ENCODE measurements at regions not wholly inside any gene's neighbourhood (a gene's known extent, or its start where the extent isn't known, plus 50 kb on each side); places are given as distances from the start of the nearest gene placed in this dataset.

DNA sequence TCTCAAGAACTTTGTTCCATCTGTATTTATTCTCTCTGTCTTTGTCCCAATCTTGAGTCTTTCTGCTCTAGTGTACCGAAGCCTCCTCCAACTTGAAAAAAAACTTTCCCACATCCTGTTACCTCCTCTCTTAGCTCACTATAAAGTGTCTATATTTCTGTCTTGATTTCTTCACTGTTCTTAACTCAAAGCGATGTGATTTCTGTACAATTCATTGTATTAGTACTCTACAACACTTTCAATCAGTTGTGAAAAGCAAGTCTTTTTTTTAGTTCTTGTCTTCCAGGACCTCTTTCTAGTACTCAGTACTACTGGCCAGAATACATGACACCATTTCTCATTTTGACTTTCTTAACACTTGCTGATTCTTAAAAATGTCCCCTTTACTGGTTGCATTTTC lies 353.5 kb upstream of the SATB1 start:
- TF ChIP-seq, protein P1, sequence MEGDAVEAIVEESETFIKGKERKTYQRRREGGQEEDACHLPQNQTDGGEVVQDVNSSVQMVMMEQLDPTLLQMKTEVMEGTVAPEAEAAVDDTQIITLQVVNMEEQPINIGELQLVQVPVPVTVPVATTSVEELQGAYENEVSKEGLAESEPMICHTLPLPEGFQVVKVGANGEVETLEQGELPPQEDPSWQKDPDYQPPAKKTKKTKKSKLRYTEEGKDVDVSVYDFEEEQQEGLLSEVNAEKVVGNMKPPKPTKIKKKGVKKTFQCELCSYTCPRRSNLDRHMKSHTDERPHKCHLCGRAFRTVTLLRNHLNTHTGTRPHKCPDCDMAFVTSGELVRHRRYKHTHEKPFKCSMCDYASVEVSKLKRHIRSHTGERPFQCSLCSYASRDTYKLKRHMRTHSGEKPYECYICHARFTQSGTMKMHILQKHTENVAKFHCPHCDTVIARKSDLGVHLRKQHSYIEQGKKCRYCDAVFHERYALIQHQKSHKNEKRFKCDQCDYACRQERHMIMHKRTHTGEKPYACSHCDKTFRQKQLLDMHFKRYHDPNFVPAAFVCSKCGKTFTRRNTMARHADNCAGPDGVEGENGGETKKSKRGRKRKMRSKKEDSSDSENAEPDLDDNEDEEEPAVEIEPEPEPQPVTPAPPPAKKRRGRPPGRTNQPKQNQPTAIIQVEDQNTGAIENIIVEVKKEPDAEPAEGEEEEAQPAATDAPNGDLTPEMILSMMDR (IDR thresholded peaks at IDR 0.05): no peak
- TF ChIP-seq POLR2A (IDR thresholded peaks at IDR 0.05): no peak

All from right lobe of liver (tissue), 4 donors.